ENCODE measurements at regions not wholly inside any gene's neighbourhood (a gene's known extent, or its start where the extent isn't known, plus 50 kb on each side); places are given as distances from the start of the nearest gene placed in this dataset.
"Not testable (repeated sequence)": the region's sequence is repeated elsewhere in the genome, so short reads cannot be mapped to it uniquely, and the experiment has no call there.

- 77% methylated on average over 2 of the region's 2 CpGs for WGBS (ENCODE audit: missing lambda C conversion rate)
- ATAC-seq, result no peak
- DNase-seq (ENCODE audit: low read depth in 1 of 2, low spot score in 1 of 2), result no peak
- ChIA-PET CTCF (no interaction called here), POLR2A (no interaction called here)
- Histone ChIP-seq H3K4me3 (no peak overlapping the region), H3K9me3 (peaks cover 6% of the 10 kb centered on the region; the same call in 2 of the 3 replicates), H3K4me2 (no peak overlapping the region), H3K27ac (no peak overlapping the region), H3K4me1 (no peaks in the 10 kb centered on the region)
- no peak for FAIRE-seq
- TF ChIP-seq FOXS1 (CRISPR knock-in tag; IDR thresholded peaks at IDR 0.05) (no peak), ZC3H11A (IDR thresholded peaks at IDR 0.05) (no peak), BCL3 (IDR thresholded peaks at IDR 0.05) (no peak), ATOH8 (CRISPR knock-in tag; IDR thresholded peaks at IDR 0.05; ENCODE audit: low read depth) (no peak), SREBF2 (IDR thresholded peaks at IDR 0.05) (no peak), PBX3 (IDR thresholded peaks at IDR 0.05) (no peak), MAZ (IDR thresholded peaks at IDR 0.05; ENCODE audit: borderline replicate concordance, low read depth, low read length) (no peak)
Measured at GRCh38 chr5:53792338-53792737, 231.9 kb downstream of the NDUFS4 start.

GRCh38 chr5:53799644-53800043, 239.2 kb downstream of the NDUFS4 start:
- H3K4me3 ChIP-seq, FAIRE-seq, H3K9me3 ChIP-seq, H3K4me1 ChIP-seq, ATAC-seq, CTCF ChIA-PET, H3K27ac ChIP-seq, POLR2A ChIA-PET: not testable (repeated sequence)
- peak in 1 of 2 experiments; percentile 23 for DNase-seq (ENCODE audit: low read depth in 1 of 2, low spot score in 1 of 2)
- 37% methylated on average over 9 of the region's 9 CpGs for WGBS (ENCODE audit: missing lambda C conversion rate)
- peak overlapping the region; percentile 8; the same call in 1 of the 3 replicates for H3K4me2 ChIP-seq

- WGBS (ENCODE audit: missing lambda C conversion rate), result 37% methylated on average over 4 of the region's 4 CpGs
Measured at GRCh38 chr5:53808392-53808791, 248.0 kb downstream of the NDUFS4 start.

GRCh38 chr5:53814819-53815218, 254.4 kb downstream of the NDUFS4 start:
- Histone ChIP-seq H3K4me1 (no peaks in the 10 kb centered on the region), H3K27ac (no peak overlapping the region), H3K4me3 (no peak overlapping the region), H3K4me2 (no peak overlapping the region), H3K9me3 (no peaks in the 10 kb centered on the region)
- no peak for TF ChIP-seq PHF8 (IDR thresholded peaks at IDR 0.05; ENCODE audit: borderline replicate concordance, low read depth)
- TF ChIP-seq HOXB5 (CRISPR knock-in tag; IDR thresholded peaks at IDR 0.05), result no peak
- POLR2A ChIA-PET, result no interaction called here
- DNase-seq (ENCODE audit: low read depth in 1 of 2, low spot score in 1 of 2) (no peak), FAIRE-seq (no peak), ATAC-seq (no peak)
- WGBS (ENCODE audit: missing lambda C conversion rate), result 49% methylated on average over 2 of the region's 2 CpGs
- CTCF ChIA-PET, result no interaction called here

More at GRCh38 chr5:53808392-53808791, 248.0 kb downstream of the NDUFS4 start:
- H3K4me2 ChIP-seq; H3K4me3 ChIP-seq; DNase-seq (ENCODE audit: low read depth in 1 of 2, low spot score in 1 of 2); FAIRE-seq; H3K9me3 ChIP-seq; ATAC-seq; POLR2A ChIA-PET; H3K4me1 ChIP-seq; H3K27ac ChIP-seq: not testable (repeated sequence)
- CTCF ChIA-PET, result interaction anchor here (1.5 kb wide), 1 partner anchor 12 kb away, joined by 3 read pairs; no protein-coding TSS in a partner anchor

GRCh38 chr5:53815471-53815870, 255.0 kb downstream of the NDUFS4 start:
- H3K4me1 ChIP-seq, result no peaks in the 10 kb centered on the region
- H3K27ac ChIP-seq, result no peak overlapping the region
- ChIA-PET POLR2A (no interaction called here), CTCF (no interaction called here)
- DNase-seq (ENCODE audit: low read depth in 1 of 2, low spot score in 1 of 2) (no peak), FAIRE-seq (no peak), ATAC-seq (no peak)
- H3K4me2 ChIP-seq, result no peak overlapping the region
- H3K9me3 ChIP-seq, result no peaks in the 10 kb centered on the region
- WGBS (ENCODE audit: missing lambda C conversion rate), result 67% methylated on average over 2 of the region's 2 CpGs
- H3K4me3 ChIP-seq, result no peak overlapping the region
- TF ChIP-seq ZC3H11A (IDR thresholded peaks at IDR 0.05) (no peak), ATOH8 (CRISPR knock-in tag; IDR thresholded peaks at IDR 0.05; ENCODE audit: low read depth) (no peak), CTCF (IDR thresholded peaks at IDR 0.05) (no peak), RCOR1 (IDR thresholded peaks at IDR 0.05; ENCODE audit: low read depth, low read length) (no peak), NPAS2 (CRISPR knock-in tag; IDR thresholded peaks at IDR 0.05; ENCODE audit: borderline replicate concordance) (no peak), SMC3 (IDR thresholded peaks at IDR 0.05) (no peak)

All from A549 (cell line).